ENCODE measurements at regions not wholly inside any gene's neighbourhood (a gene's known extent, or its start where the extent isn't known, plus 50 kb on each side); places are given as distances from the start of the nearest gene placed in this dataset.

- H3K4me2 ChIP-seq = no peak overlapping the region
- ATAC-seq (no peak), FAIRE-seq (no peak), DNase-seq (ENCODE audit: low read depth in 1 of 2, low spot score in 1 of 2) (no peak)
- ChIA-PET POLR2A (no interaction called here), CTCF (interaction anchor here (1.4 kb wide), 1 partner anchor 70 kb away, joined by 3 read pairs; no protein-coding TSS in a partner anchor)
- no peak overlapping the region for H3K27ac ChIP-seq
- TF ChIP-seq RAD21 (conservative IDR thresholded peaks at IDR 0.05 in 1 of 2, IDR thresholded peaks at IDR 0.05 in 1 of 2) (no peak), FOSL2 (IDR thresholded peaks at IDR 0.05) (no peak), FOSL2 (CRISPR knock-in tag; IDR thresholded peaks at IDR 0.05) (no peak), RARB (CRISPR knock-in tag; IDR thresholded peaks at IDR 0.05) (no peak), HOXB5 (CRISPR knock-in tag; IDR thresholded peaks at IDR 0.05) (no peak), NFE2L2 (conservative IDR thresholded peaks at IDR 0.05; ENCODE audit: low read length) (no peak), HMGXB4 (CRISPR knock-in tag; IDR thresholded peaks at IDR 0.05; ENCODE audit: borderline replicate concordance) (no peak)
- no peaks in the 10 kb centered on the region for H3K4me1 ChIP-seq
- no peak overlapping the region for H3K4me3 ChIP-seq
- H3K9me3 ChIP-seq = no peaks in the 10 kb centered on the region
These were observed 68.8 kb upstream of the PRPS1 start for GRCh38 chrX:107559506-107559905.

- ATAC-seq = no peak
- Histone ChIP-seq H3K4me3 (no peak overlapping the region), H3K4me2 (no peak overlapping the region), H3K9me3 (no peaks in the 10 kb centered on the region), H3K27ac (no peak overlapping the region), H3K4me1 (no peaks in the 10 kb centered on the region)
- POLR2A ChIA-PET = no interaction called here
- CTCF ChIA-PET = interaction anchor here (1.4 kb wide), 1 partner anchor 69 kb away, joined by 3 read pairs; no protein-coding TSS in a partner anchor
- no peak for FAIRE-seq
- no peak for DNase-seq (ENCODE audit: low read depth in 1 of 2, low spot score in 1 of 2)
- TF ChIP-seq KDM1A (IDR thresholded peaks at IDR 0.05; ENCODE audit: low read depth) = no peak
- WGBS (ENCODE audit: missing lambda C conversion rate) = 79% methylated on average over 10 of the region's 10 CpGs
These were observed 68.3 kb upstream of the PRPS1 start for GRCh38 chrX:107560041-107560440.

GRCh38 chrX:107560980-107561379 lies 67.3 kb upstream of the PRPS1 start:
- no peak overlapping the region for H3K4me2 ChIP-seq
- DNase-seq (ENCODE audit: low read depth in 1 of 2, low spot score in 1 of 2) = no peak
- TF ChIP-seq NFE2L2 (conservative IDR thresholded peaks at IDR 0.05; ENCODE audit: low read length) = no peak
- TF ChIP-seq USF2 (IDR thresholded peaks at IDR 0.05) = no peak
- no peak for TF ChIP-seq RCOR1 (IDR thresholded peaks at IDR 0.05; ENCODE audit: low read depth, low read length)
- no peak for TF ChIP-seq HOXA7 (CRISPR knock-in tag; IDR thresholded peaks at IDR 0.05)
- TF ChIP-seq SREBF2 (IDR thresholded peaks at IDR 0.05) = no peak
- no peak for TF ChIP-seq CTCF (IDR thresholded peaks at IDR 0.05)
- TF ChIP-seq HOXB13 (CRISPR knock-in tag; IDR thresholded peaks at IDR 0.05; ENCODE audit: low read depth) = no peak
- no peak overlapping the region for H3K4me3 ChIP-seq
- no peak for ATAC-seq
- ChIA-PET POLR2A (interaction anchor here (1.0 kb wide), 1 partner anchor 68 kb away, joined by 3 read pairs; the partner anchor contains the start of gene PRPS1), CTCF (no interaction called here)
- no peaks in the 10 kb centered on the region for H3K4me1 ChIP-seq
- H3K9me3 ChIP-seq = no peaks in the 10 kb centered on the region
- WGBS (ENCODE audit: missing lambda C conversion rate) = 89% methylated on average over 3 of the region's 4 CpGs
- FAIRE-seq = no peak
- no peak overlapping the region for H3K27ac ChIP-seq

- DNase-seq (ENCODE audit: low read depth in 1 of 2, low spot score in 1 of 2) (no peak), FAIRE-seq (no peak), ATAC-seq (no peak)
- Histone ChIP-seq H3K4me2 (no peak overlapping the region), H3K4me3 (no peak overlapping the region), H3K4me1 (no peaks in the 10 kb centered on the region), H3K9me3 (no peaks in the 10 kb centered on the region), H3K27ac (no peak overlapping the region)
- TF ChIP-seq MYC (IDR thresholded peaks at IDR 0.05; ENCODE audit: borderline replicate concordance, low read length) (no peak), MAX (IDR thresholded peaks at IDR 0.05) (no peak), HOXB5 (CRISPR knock-in tag; IDR thresholded peaks at IDR 0.05) (no peak), TFCP2L1 (CRISPR knock-in tag; IDR thresholded peaks at IDR 0.05) (no peak), HDAC2 (IDR thresholded peaks at IDR 0.05) (no peak), CHD2 (IDR thresholded peaks at IDR 0.05; ENCODE audit: low read length, partially characterized antibody) (no peak), RFX5 (IDR thresholded peaks at IDR 0.05) (no peak), KDM5A (IDR thresholded peaks at IDR 0.05) (no peak), TP53 (CRISPR knock-in tag; IDR thresholded peaks at IDR 0.05) (no peak), CEBPB (IDR thresholded peaks at IDR 0.05) (no peak)
- WGBS (ENCODE audit: missing lambda C conversion rate) = 68% methylated on average over 7 of the region's 7 CpGs
- POLR2A ChIA-PET = interaction anchor here (1.0 kb wide), 1 partner anchor 67 kb away, joined by 3 read pairs; the partner anchor contains the start of gene PRPS1
- CTCF ChIA-PET = no interaction called here
These were observed 66.7 kb upstream of the PRPS1 start for GRCh38 chrX:107561468-107562215.

Measured in A549 (cell line).